ENCODE measurements at regions not wholly inside any gene's neighbourhood (a gene's known extent, or its start where the extent isn't known, plus 50 kb on each side); places are given as distances from the start of the nearest gene placed in this dataset.
"Not testable (repeated sequence)": the region's sequence is repeated elsewhere in the genome, so short reads cannot be mapped to it uniquely, and the experiment has no call there.

DNA sequence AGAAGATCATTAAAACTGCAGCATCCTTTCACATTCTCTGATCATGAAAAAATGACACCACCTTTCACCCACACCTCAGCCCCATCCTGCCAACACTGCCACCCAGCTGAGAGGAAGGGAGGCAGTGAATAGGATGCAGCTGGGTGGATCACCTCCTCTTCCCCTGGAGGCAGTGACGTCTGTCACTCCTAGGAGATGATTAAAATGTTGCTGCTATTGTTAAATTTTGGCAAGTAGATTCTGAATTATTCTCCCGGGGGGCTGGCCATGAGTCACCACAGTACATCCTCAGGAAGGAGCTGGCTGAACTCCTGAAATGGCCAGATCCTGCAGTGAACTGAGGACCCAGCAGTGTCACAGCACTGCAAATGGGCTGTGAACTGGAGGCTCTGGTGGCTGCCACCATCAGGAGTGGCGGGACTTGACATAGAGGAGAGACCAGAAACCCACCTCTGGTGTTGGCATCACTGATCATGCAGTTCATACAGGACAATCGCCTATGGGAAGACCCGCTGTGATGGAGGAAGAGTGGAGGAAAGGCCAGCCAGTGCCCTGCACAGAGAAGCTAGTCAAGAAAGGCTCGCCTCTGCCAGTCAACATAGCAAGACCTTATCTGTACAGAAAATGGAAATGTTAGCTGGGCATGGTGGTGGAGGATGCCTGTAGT lies 199.1 kb downstream of the FAM43A start:
- Mint-ChIP-seq H3K27ac (ENCODE audit: unreplicated experiment) (no peak overlapping the region), H3K4me1 (ENCODE audit: low read depth, unreplicated experiment) (peaks cover 24% of the 10 kb centered on the region), H3K36me3 (ENCODE audit: unreplicated experiment) (peaks cover 12% of the 10 kb centered on the region), H3K27me3 (ENCODE audit: unreplicated experiment) (peaks cover 26% of the 10 kb centered on the region), H3K9me3 (ENCODE audit: unreplicated experiment) (peaks cover 20% of the 10 kb centered on the region), H3K4me3 (ENCODE audit: unreplicated experiment) (no peak overlapping the region)
- TF ChIP-seq, protein P1, sequence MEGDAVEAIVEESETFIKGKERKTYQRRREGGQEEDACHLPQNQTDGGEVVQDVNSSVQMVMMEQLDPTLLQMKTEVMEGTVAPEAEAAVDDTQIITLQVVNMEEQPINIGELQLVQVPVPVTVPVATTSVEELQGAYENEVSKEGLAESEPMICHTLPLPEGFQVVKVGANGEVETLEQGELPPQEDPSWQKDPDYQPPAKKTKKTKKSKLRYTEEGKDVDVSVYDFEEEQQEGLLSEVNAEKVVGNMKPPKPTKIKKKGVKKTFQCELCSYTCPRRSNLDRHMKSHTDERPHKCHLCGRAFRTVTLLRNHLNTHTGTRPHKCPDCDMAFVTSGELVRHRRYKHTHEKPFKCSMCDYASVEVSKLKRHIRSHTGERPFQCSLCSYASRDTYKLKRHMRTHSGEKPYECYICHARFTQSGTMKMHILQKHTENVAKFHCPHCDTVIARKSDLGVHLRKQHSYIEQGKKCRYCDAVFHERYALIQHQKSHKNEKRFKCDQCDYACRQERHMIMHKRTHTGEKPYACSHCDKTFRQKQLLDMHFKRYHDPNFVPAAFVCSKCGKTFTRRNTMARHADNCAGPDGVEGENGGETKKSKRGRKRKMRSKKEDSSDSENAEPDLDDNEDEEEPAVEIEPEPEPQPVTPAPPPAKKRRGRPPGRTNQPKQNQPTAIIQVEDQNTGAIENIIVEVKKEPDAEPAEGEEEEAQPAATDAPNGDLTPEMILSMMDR (IDR thresholded peaks at IDR 0.05; ENCODE audit: partially characterized antibody, unreplicated experiment) = no peak
- no peak for DNase-seq

GRCh38 chr3:194885766-194886165 lies 200.1 kb downstream of the FAM43A start:
- DNase-seq = no peak
- no peak overlapping the region for H3K27ac Mint-ChIP-seq (ENCODE audit: unreplicated experiment)
- peaks cover 15% of the 10 kb centered on the region for H3K9me3 Mint-ChIP-seq (ENCODE audit: unreplicated experiment)
- peaks cover 18% of the 10 kb centered on the region for H3K4me1 Mint-ChIP-seq (ENCODE audit: low read depth, unreplicated experiment)
- TF ChIP-seq, protein P1 (IDR thresholded peaks at IDR 0.05; ENCODE audit: partially characterized antibody, unreplicated experiment) = no peak
- no peak overlapping the region for H3K4me3 Mint-ChIP-seq (ENCODE audit: unreplicated experiment)
- peaks cover 12% of the 10 kb centered on the region for H3K36me3 Mint-ChIP-seq (ENCODE audit: unreplicated experiment)
- peaks cover 16% of the 10 kb centered on the region for H3K27me3 Mint-ChIP-seq (ENCODE audit: unreplicated experiment)

DNA sequence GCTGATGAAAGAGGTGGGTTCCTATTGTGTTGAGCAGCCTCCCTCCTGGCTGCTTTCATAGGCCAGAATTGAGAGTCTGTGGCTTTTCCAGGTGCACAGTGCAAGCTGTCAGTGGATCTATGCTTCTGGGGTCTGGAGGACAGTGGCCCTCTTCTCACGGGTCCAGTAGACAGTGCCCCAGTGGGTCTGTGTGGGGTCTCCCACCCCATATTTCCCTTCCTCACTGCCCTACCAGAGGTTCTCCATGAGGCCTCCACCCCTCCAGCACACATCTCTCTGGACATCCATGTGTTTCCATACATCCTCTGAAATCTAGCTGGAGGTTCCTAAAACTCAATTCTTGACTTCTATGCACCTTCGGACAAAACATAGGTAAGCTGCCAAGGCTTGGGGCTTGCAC lies 201.2 kb downstream of the FAM43A start:
- Mint-ChIP-seq H3K27me3 (ENCODE audit: unreplicated experiment) (peaks cover 7% of the 10 kb centered on the region), H3K27ac (ENCODE audit: unreplicated experiment) (no peak overlapping the region), H3K4me3 (ENCODE audit: unreplicated experiment) (no peak overlapping the region), H3K4me1 (ENCODE audit: low read depth, unreplicated experiment) (peaks cover 7% of the 10 kb centered on the region), H3K9me3 (ENCODE audit: unreplicated experiment) (peaks cover 9% of the 10 kb centered on the region), H3K36me3 (ENCODE audit: unreplicated experiment) (peaks cover 12% of the 10 kb centered on the region)
- no peak for DNase-seq
- TF ChIP-seq, protein P1 (IDR thresholded peaks at IDR 0.05; ENCODE audit: partially characterized antibody, unreplicated experiment) = no peak

DNA sequence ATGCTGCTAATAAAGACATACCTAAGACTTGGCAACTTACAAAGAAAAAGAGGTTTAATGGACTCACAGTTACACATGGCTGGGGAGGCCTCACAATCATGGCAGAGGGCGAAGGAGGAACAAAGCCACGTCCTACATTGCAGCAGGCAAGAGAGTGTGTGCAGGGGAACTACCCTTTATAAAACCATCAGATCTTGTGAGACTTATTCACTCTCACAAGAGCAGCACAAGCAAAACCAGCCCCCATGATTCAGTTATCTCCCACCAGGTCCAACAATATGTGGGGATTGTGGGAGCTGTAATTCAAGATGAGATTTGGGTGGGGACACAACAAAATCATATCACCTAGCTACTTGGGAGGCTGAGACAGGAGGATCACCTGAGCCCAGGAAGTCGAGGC lies 202.4 kb downstream of the FAM43A start:
- H3K36me3 Mint-ChIP-seq (ENCODE audit: unreplicated experiment) = peaks cover 16% of the 10 kb centered on the region
- H3K4me3 Mint-ChIP-seq (ENCODE audit: unreplicated experiment); H3K27ac Mint-ChIP-seq (ENCODE audit: unreplicated experiment); H3K4me1 Mint-ChIP-seq (ENCODE audit: low read depth, unreplicated experiment); H3K27me3 Mint-ChIP-seq (ENCODE audit: unreplicated experiment); H3K9me3 Mint-ChIP-seq (ENCODE audit: unreplicated experiment); DNase-seq: not testable (repeated sequence)

GRCh38 chr3:194888916-194889315 lies 203.2 kb downstream of the FAM43A start:
- no peak for DNase-seq

More at GRCh38 chr3:194888916-194889315, 203.2 kb downstream of the FAM43A start:
- H3K4me3 Mint-ChIP-seq (ENCODE audit: unreplicated experiment) = no peak overlapping the region
- H3K4me1 Mint-ChIP-seq (ENCODE audit: low read depth, unreplicated experiment) = peaks cover 3% of the 10 kb centered on the region
- no peak overlapping the region for H3K27ac Mint-ChIP-seq (ENCODE audit: unreplicated experiment)
- peaks cover 2% of the 10 kb centered on the region for H3K27me3 Mint-ChIP-seq (ENCODE audit: unreplicated experiment)
- peaks cover 11% of the 10 kb centered on the region for H3K36me3 Mint-ChIP-seq (ENCODE audit: unreplicated experiment)
- TF ChIP-seq, protein P1 (IDR thresholded peaks at IDR 0.05; ENCODE audit: partially characterized antibody, unreplicated experiment) = no peak
- peaks cover 3% of the 10 kb centered on the region for H3K9me3 Mint-ChIP-seq (ENCODE audit: unreplicated experiment)

Measured in glutamatergic neuron (in vitro differentiated cells).